WTC11 (cell line): ENCODE measurements at regions not wholly inside any gene's neighbourhood (a gene's known extent, or its start where the extent isn't known, plus 50 kb on each side); places are given as distances from the start of the nearest gene placed in this dataset.

Experiments
- ATAC-seq: fragments of 200-7000 bp; cut with Tn5 transposase; 2 replicates; pipeline ENCODE4 v1.10.0; 2021; ENCODE audit warnings: mild to moderate bottlenecking, moderate library complexity
- CTCF ChIA-PET: fragments of 300-600 bp; sonication (Branson Sonifier 250); formaldehyde crosslinking; loops from one replicate; lab custom pipeline; 2021; ENCODE audit warnings: antibody characterized with exemption; lab: Charles Lee
- POLR2A ChIA-PET: fragments of 350-600 bp; sonication (Branson Sonifier 250); formaldehyde crosslinking; loops from one replicate; lab custom pipeline; 2021; ENCODE audit warnings: antibody characterized with exemption; lab: Charles Lee
- DNase-seq: peaks from one replicate; pipeline ENCODE4 v3.0.0; 2021; ENCODE audit warnings: low spot score
- H3K27ac Mint-ChIP-seq: 2 replicates; pipeline ENCODE4 v1.8.0; 2021; ENCODE audit warnings: mixed read lengths
- H3K27me3 Mint-ChIP-seq: 2 replicates; pipeline ENCODE4 v1.8.0; 2021; ENCODE audit warnings: low read depth, mild to moderate bottlenecking, moderate library complexity, mixed read lengths
- H3K36me3 Mint-ChIP-seq: 2 replicates; pipeline ENCODE4 v1.8.0; 2021; ENCODE audit warnings: mixed read lengths
- H3K4me1 Mint-ChIP-seq: 2 replicates; pipeline ENCODE4 v1.8.0; 2022; ENCODE audit warnings: mixed read lengths
- H3K4me3 Mint-ChIP-seq: 2 replicates; pipeline ENCODE4 v1.8.0; 2021; ENCODE audit warnings: mild to moderate bottlenecking, moderate library complexity, mixed read lengths
- H3K9me3 Mint-ChIP-seq: 2 replicates; pipeline ENCODE4 v1.8.0; 2021; ENCODE audit warnings: mixed read lengths
- CREB1 ChIP-seq: sonication (generic); formaldehyde crosslinking; IDR thresholded peaks from 2 replicates; pipeline ENCODE4 v1.8.0; 2023; ENCODE audit warnings: mild to moderate bottlenecking, missing genetic modification reagents
- ESRRA ChIP-seq: sonication (generic); formaldehyde crosslinking; IDR thresholded peaks from 2 replicates; pipeline ENCODE4 v1.8.1; 2022; ENCODE audit warnings: mild to moderate bottlenecking, missing genetic modification reagents, borderline replicate concordance
- FOXP1 ChIP-seq: sonication (generic); formaldehyde crosslinking; IDR thresholded peaks from 2 replicates; pipeline ENCODE4 v1.8.0; 2022; ENCODE audit warnings: missing genetic modification reagents, mild to moderate bottlenecking, moderate library complexity, borderline replicate concordance
- JUN ChIP-seq: sonication (generic); formaldehyde crosslinking; IDR thresholded peaks from 2 replicates; pipeline ENCODE4 v1.8.0; 2023; ENCODE audit warnings: mild to moderate bottlenecking, missing genetic modification reagents
- MYBL2 ChIP-seq: sonication (generic); formaldehyde crosslinking; IDR thresholded peaks from 2 replicates; pipeline ENCODE4 v1.8.1; 2023; ENCODE audit warnings: mild to moderate bottlenecking, moderate library complexity, missing genetic modification reagents
- NFYB ChIP-seq: sonication (generic); formaldehyde crosslinking; conservative IDR thresholded peaks from 2 replicates; pipeline ENCODE4 v1.8.0; 2022; ENCODE audit warnings: low read depth, missing genetic modification reagents
- NR2C2 ChIP-seq: sonication (generic); formaldehyde crosslinking; IDR thresholded peaks from 2 replicates; pipeline ENCODE4 v1.8.0; 2022; ENCODE audit warnings: mild to moderate bottlenecking, missing genetic modification reagents
- OVOL2 ChIP-seq: fragments of 250-450 bp; sonication (Bioruptor Pico); IDR thresholded peaks from 2 replicates; pipeline ENCODE4 v1.9.0; 2021; ENCODE audit warnings: mild to moderate bottlenecking, borderline replicate concordance
- RORB ChIP-seq: fragments of 250-450 bp; sonication (Bioruptor Pico); IDR thresholded peaks from 2 replicates; pipeline ENCODE4 v1.9.0; 2021; ENCODE audit warnings: mild to moderate bottlenecking
- SMAD3 ChIP-seq: sonication (generic); formaldehyde crosslinking; IDR thresholded peaks from 2 replicates; pipeline ENCODE4 v1.8.0; 2022; ENCODE audit warnings: missing genetic modification reagents, mild to moderate bottlenecking, borderline replicate concordance
- SOX15 ChIP-seq: fragments of 250-450 bp; sonication (Bioruptor Pico); IDR thresholded peaks from 2 replicates; pipeline ENCODE4 v1.9.0; 2021; ENCODE audit warnings: mild to moderate bottlenecking
- ZBTB43 ChIP-seq: sonication (generic); formaldehyde crosslinking; IDR thresholded peaks from 2 replicates; pipeline ENCODE4 v1.8.1; 2023; ENCODE audit warnings: mild to moderate bottlenecking, missing genetic modification reagents
- ZNF138 ChIP-seq: sonication (generic); formaldehyde crosslinking; conservative IDR thresholded peaks from 2 replicates; pipeline ENCODE4 v1.8.1; 2022; ENCODE audit warnings: mild to moderate bottlenecking, moderate library complexity, missing genetic modification reagents
- ZNF317 ChIP-seq: sonication (generic); formaldehyde crosslinking; IDR thresholded peaks from 2 replicates; pipeline ENCODE4 v1.8.1; 2023; ENCODE audit warnings: low read depth, mild to moderate bottlenecking, moderate library complexity, missing genetic modification reagents, borderline replicate concordance
- ZNF512 ChIP-seq: sonication (generic); formaldehyde crosslinking; IDR thresholded peaks from 2 replicates; pipeline ENCODE4 v1.8.1; 2022; ENCODE audit warnings: missing genetic modification reagents, borderline replicate concordance
- TF ChIP-seq, protein P1 (sequence below): fragments of 250-450 bp; sonication (Bioruptor Pico); IDR thresholded peaks from 2 replicates; pipeline ENCODE4 v1.8.0; 2021; ENCODE audit warnings: mild to moderate bottlenecking
- TF ChIP-seq, protein P2 (sequence below): fragments of 250-450 bp; sonication (Bioruptor Pico); IDR thresholded peaks from 2 replicates; pipeline ENCODE4 v2.1.2; 2022; ENCODE audit warnings: mild to moderate bottlenecking, moderate library complexity

- TF ChIP-seq MYBL2 (CRISPR knock-in tag) (no peak), CREB1 (CRISPR knock-in tag) (no peak), NFYB (no peak), JUN (CRISPR knock-in tag) (no peak), ESRRA (CRISPR knock-in tag) (no peak)
- TF ChIP-seq, all 79 proteins: peak for 0
These were observed 977.0 kb downstream of the TFAP2A start (continued) for GRCh38 chr6:9437836-9438235.

- Mint-ChIP-seq H3K4me3 (no peak overlapping the region), H3K4me1 (no peaks in the 10 kb centered on the region), H3K36me3 (no peaks in the 10 kb centered on the region), H3K27ac (no peak overlapping the region), H3K27me3 (no peaks in the 10 kb centered on the region), H3K9me3 (peaks cover 5% of the 10 kb centered on the region; the same call in 1 of the 2 replicates)
- ATAC-seq (no peak), DNase-seq (no peak)
- POLR2A ChIA-PET = no interaction called here
- CTCF ChIA-PET = no interaction called here
- TF ChIP-seq FOXP1 (CRISPR knock-in tag) = no peak
- TF ChIP-seq ZBTB43 (CRISPR knock-in tag) = no peak
- TF ChIP-seq, protein P1, sequence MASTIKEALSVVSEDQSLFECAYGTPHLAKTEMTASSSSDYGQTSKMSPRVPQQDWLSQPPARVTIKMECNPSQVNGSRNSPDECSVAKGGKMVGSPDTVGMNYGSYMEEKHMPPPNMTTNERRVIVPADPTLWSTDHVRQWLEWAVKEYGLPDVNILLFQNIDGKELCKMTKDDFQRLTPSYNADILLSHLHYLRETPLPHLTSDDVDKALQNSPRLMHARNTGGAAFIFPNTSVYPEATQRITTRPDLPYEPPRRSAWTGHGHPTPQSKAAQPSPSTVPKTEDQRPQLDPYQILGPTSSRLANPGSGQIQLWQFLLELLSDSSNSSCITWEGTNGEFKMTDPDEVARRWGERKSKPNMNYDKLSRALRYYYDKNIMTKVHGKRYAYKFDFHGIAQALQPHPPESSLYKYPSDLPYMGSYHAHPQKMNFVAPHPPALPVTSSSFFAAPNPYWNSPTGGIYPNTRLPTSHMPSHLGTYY (CRISPR knock-in tag) = no peak
- TF ChIP-seq ZNF512 (CRISPR knock-in tag) = no peak
- TF ChIP-seq OVOL2 = no peak
- no peak for TF ChIP-seq SOX15
- no peak for TF ChIP-seq SMAD3 (CRISPR knock-in tag)
- TF ChIP-seq, protein P2, sequence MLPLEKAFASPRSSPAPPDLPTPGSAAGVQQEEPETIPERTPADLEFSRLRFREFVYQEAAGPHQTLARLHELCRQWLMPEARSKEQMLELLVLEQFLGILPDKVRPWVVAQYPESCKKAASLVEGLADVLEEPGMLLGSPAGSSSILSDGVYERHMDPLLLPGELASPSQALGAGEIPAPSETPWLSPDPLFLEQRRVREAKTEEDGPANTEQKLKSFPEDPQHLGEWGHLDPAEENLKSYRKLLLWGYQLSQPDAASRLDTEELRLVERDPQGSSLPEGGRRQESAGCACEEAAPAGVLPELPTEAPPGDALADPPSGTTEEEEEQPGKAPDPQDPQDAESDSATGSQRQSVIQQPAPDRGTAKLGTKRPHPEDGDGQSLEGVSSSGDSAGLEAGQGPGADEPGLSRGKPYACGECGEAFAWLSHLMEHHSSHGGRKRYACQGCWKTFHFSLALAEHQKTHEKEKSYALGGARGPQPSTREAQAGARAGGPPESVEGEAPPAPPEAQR (CRISPR knock-in tag) = no peak
- TF ChIP-seq ZNF317 = no peak
These were observed 979.6 kb downstream of the TFAP2A start for GRCh38 chr6:9435281-9435680.

- ATAC-seq (no peak), DNase-seq (no peak)
- H3K27me3 Mint-ChIP-seq = no peaks in the 10 kb centered on the region
- POLR2A ChIA-PET = no interaction called here
- H3K36me3 Mint-ChIP-seq = no peaks in the 10 kb centered on the region
- peaks cover 10% of the 10 kb centered on the region for H3K9me3 Mint-ChIP-seq
- no peak overlapping the region for H3K4me3 Mint-ChIP-seq
- no peak overlapping the region for H3K27ac Mint-ChIP-seq
- TF ChIP-seq NR2C2 (CRISPR knock-in tag) = no peak
- no peak for TF ChIP-seq ZNF138 (CRISPR knock-in tag)
- TF ChIP-seq RORB (CRISPR knock-in tag) = no peak
- TF ChIP-seq, all 79 proteins: peak for 0
- CTCF ChIA-PET = no interaction called here
- H3K4me1 Mint-ChIP-seq = peaks cover 4% of the 10 kb centered on the region
These were observed 982.9 kb downstream of the TFAP2A start for GRCh38 chr6:9431945-9432344.
